Panc1 (cell line): ENCODE measurements at regions not wholly inside any gene's neighbourhood (a gene's known extent, or its start where the extent isn't known, plus 50 kb on each side); places are given as distances from the start of the nearest gene placed in this dataset.

Source experiments
- ATAC-seq: fragments of 200-7000 bp; cut with Tn5 transposase; 2 replicates; pipeline ENCODE4 v1.9.1; 2020; ENCODE audit warnings: mild to moderate bottlenecking, moderate library complexity
- BruUV-seq: library from RNA; stranded (reverse); fragments of 400-500 nt; replicated peaks from 2 replicates; lab custom pipeline; 2021; lab: Mats Ljungman, UMichigan
- CTCF ChIA-PET: fragments of 300-600 bp; sonication (Branson Sonifier 250); formaldehyde crosslinking; loops from one replicate; lab custom pipeline; 2022; ENCODE audit warnings: antibody characterized with exemption; lab: Charles Lee
- POLR2A ChIA-PET: fragments of 300-600 bp; sonication (Branson Sonifier 250); formaldehyde crosslinking; loops from one replicate; lab custom pipeline; 2022; ENCODE audit warnings: antibody characterized with exemption; lab: Charles Lee
- DNase-seq: peaks from one replicate; pipeline ENCODE4 v3.0.0-alpha.2; 2010; ENCODE audit warnings: low read depth, low spot score
- H3K27ac ChIP-seq: 2 replicates; pipeline ENCODE4 v1.5.1; 2011; ENCODE audit warnings: mild to moderate bottlenecking, low read length, inconsistent platforms
- H3K27me3 ChIP-seq: fragments of 200-500 bp; sonication (Bioruptor generic); 2 replicates; pipeline ENCODE4 v1.6.0; 2014; ENCODE audit warnings: low read length, inconsistent platforms; ENCODE audit not compliant: control insufficient read depth, insufficient read depth
- H3K36me3 ChIP-seq: fragments of 200-500 bp; sonication (Bioruptor generic); 2 replicates; pipeline ENCODE4 v1.5.1; 2014; ENCODE audit warnings: inconsistent platforms, mild to moderate bottlenecking, low read length, moderate library complexity; ENCODE audit not compliant: control insufficient read depth, insufficient read depth
- H3K4me1 ChIP-seq: 2 replicates; pipeline ENCODE4 v1.5.1; 2011; ENCODE audit warnings: inconsistent platforms, mild to moderate bottlenecking, low read length, moderate library complexity; ENCODE audit not compliant: control insufficient read depth, insufficient read depth
- H3K4me3 ChIP-seq, 2 experiments: 2 replicates each; pipeline ENCODE4 v1.5.1; 2011 to 2012; ENCODE audit warnings: low read depth in 2 of 2, low read length in 2 of 2, mild to moderate bottlenecking in 2 of 2, inconsistent platforms in 1 of 2, moderate library complexity in 1 of 2
- H3K9me3 ChIP-seq: fragments of 200-500 bp; sonication (Bioruptor generic); 2 replicates; pipeline ENCODE4 v1.5.1; 2014; ENCODE audit warnings: low read depth, mild to moderate bottlenecking, inconsistent platforms, low read length, moderate library complexity; ENCODE audit not compliant: control insufficient read depth, insufficient read depth
- CTCF ChIP-seq: fragments of 450-650 bp; IDR thresholded peaks from 2 replicates; pipeline ENCODE4 v1.5.1; 2017; ENCODE audit warnings: mild to moderate bottlenecking
- POLR2AphosphoS5 ChIP-seq: IDR thresholded peaks from 2 replicates; pipeline ENCODE4 v1.6.1; 2012; ENCODE audit warnings: mild to moderate bottlenecking, low read depth, low read length, moderate library complexity
- REST ChIP-seq, 2 experiments: IDR thresholded peaks; 2 replicates each; pipeline ENCODE4 v1.6.1; 2011 to 2012; ENCODE audit warnings: low read depth in 2 of 2, control low read depth in 1 of 2, low read length in 1 of 2, mild to moderate bottlenecking in 1 of 2, moderate library complexity in 1 of 2; ENCODE audit not compliant: insufficient read depth in 1 of 2
- SIN3A ChIP-seq: IDR thresholded peaks from 2 replicates; pipeline ENCODE4 v1.6.1; 2012; ENCODE audit warnings: low read depth, mild to moderate bottlenecking, low read length, moderate library complexity, borderline replicate concordance; ENCODE audit not compliant: insufficient read depth
- TCF7L2 ChIP-seq: IDR thresholded peaks from 2 replicates; pipeline ENCODE4 v1.6.1; 2011; ENCODE audit warnings: mild to moderate bottlenecking, low read depth, low read length, inconsistent platforms
- in situ Hi-C: cut with HindIII; loops from 2 replicates; pipeline ENCODE4 v1.10.0; 2016; ENCODE audit warnings: low sequenced_read_pairs, low pct_unique_long_range_greater_than_20kb
- intact Hi-C: fragments of 100-400 bp; cut with micrococcal nuclease; formaldehyde crosslinking; loops from one replicate; pipeline ENCODE4 v1.10.0; 2022; ENCODE audit not compliant: unreplicated experiment

- ChIA-PET CTCF (no interaction called here), POLR2A (no interaction called here)
- Histone ChIP-seq H3K4me1 (no peaks in the 10 kb centered on the region), H3K27ac (no peak overlapping the region), H3K4me3 (no peak overlapping the region), H3K9me3 (no peaks in the 10 kb centered on the region), H3K36me3 (no peaks in the 10 kb centered on the region), H3K27me3 (no peaks in the 10 kb centered on the region)
- ATAC-seq (no peak), DNase-seq (no peak)
- no peak for TF ChIP-seq CTCF
- TF ChIP-seq REST (IDR thresholded peaks at IDR 0.05; ENCODE audit: insufficient read depth in 1 of 2, low read depth in 2 of 2, low read length in 1 of 2) = no peak
- TF ChIP-seq POLR2AphosphoS5 = no peak
- TF ChIP-seq TCF7L2 = no peak
- no peak for TF ChIP-seq SIN3A
- no TSS peak for BruUV-seq
- intact Hi-C loops = no loop called here
- in situ Hi-C loops = no loop called here
These were observed 340.9 kb downstream of the KCNN2 start for GRCh38 chr5:114702731-114703130.

- Histone ChIP-seq H3K4me3 (no peak overlapping the region), H3K36me3 (no peaks in the 10 kb centered on the region), H3K9me3 (no peaks in the 10 kb centered on the region), H3K4me1 (no peaks in the 10 kb centered on the region), H3K27ac (no peak overlapping the region), H3K27me3 (no peaks in the 10 kb centered on the region)
- DNase-seq (no peak), ATAC-seq (no peak)
- in situ Hi-C loops = no loop called here
- ChIA-PET POLR2A (no interaction called here), CTCF (no interaction called here)
- intact Hi-C loops = no loop called here
- no TSS peak for BruUV-seq
- TF ChIP-seq TCF7L2 = no peak
- no peak for TF ChIP-seq REST (IDR thresholded peaks at IDR 0.05; ENCODE audit: insufficient read depth in 1 of 2, low read depth in 2 of 2, low read length in 1 of 2)
- TF ChIP-seq CTCF = no peak
- TF ChIP-seq POLR2AphosphoS5 = no peak
- no peak for TF ChIP-seq SIN3A
These were observed 340.3 kb downstream of the KCNN2 start for GRCh38 chr5:114702136-114702535.
